Prostate gland (tissue), 2 donors: ENCODE measurements at regions not wholly inside any gene's neighbourhood (a gene's known extent, or its start where the extent isn't known, plus 50 kb on each side); places are given as distances from the start of the nearest gene placed in this dataset.

ENCODE experiments used
- CTCF ChIP-seq, 4 experiments: fragments of 200-600 bp in 2 of 4; fragments of 450-650 bp in 2 of 4; sonication (generic) in 2 of 4; IDR thresholded peaks; 1 replicate in 3 of 4; 2 replicates in 1 of 4; pipeline ENCODE4 v1.5.1; 2016 to 2019; ENCODE audit warnings: antibody characterized with exemption in 4 of 4, mild to moderate bottlenecking in 2 of 4, moderate library complexity in 2 of 4
- POLR2A ChIP-seq: fragments of 450-650 bp; IDR thresholded peaks from one replicate; pipeline ENCODE4 v1.6.1; 2016; ENCODE audit warnings: antibody characterized with exemption, mild to moderate bottlenecking

- TF ChIP-seq CTCF (IDR thresholded peaks at IDR 0.05) (no peak), POLR2A (no peak)
These were observed 312.6 kb downstream of the CD83 start for GRCh38 chr6:14430218-14430617.
